Neural cell (in vitro differentiated cells): ENCODE measurements at regions not wholly inside any gene's neighbourhood (a gene's known extent, or its start where the extent isn't known, plus 50 kb on each side); places are given as distances from the start of the nearest gene placed in this dataset.

Source experiments
- H2AFZ ChIP-seq: fragments of 200-600, 300-800 bp; sonication (generic), shearing (Covaris generic); 2 replicates; pipeline ENCODE4 v1.6.0; 2014; ENCODE audit warnings: low read depth, mild to moderate bottlenecking, antibody characterized with exemption, low read length, moderate library complexity
- H3F3A ChIP-seq: fragments of 200-600 bp; shearing (Covaris generic); 2 replicates; pipeline ENCODE4 v1.6.1; 2016; ENCODE audit warnings: mild to moderate bottlenecking, moderate library complexity, mixed read lengths, antibody characterized with exemption, low read length; ENCODE audit not compliant: insufficient read depth, poor library complexity, severe bottlenecking
- H3K27ac ChIP-seq: fragments of 200-600, 300-800 bp; sonication (generic), shearing (Covaris generic); 2 replicates; pipeline ENCODE4 v1.5.1; 2014; ENCODE audit warnings: mild to moderate bottlenecking, low read length, moderate library complexity
- H3K27me3 ChIP-seq: fragments of 300-800, 200-600 bp; sonication (generic), shearing (Covaris generic); 2 replicates; pipeline ENCODE4 v1.6.0; 2014; ENCODE audit warnings: mild to moderate bottlenecking, low read depth, low read length, moderate library complexity; ENCODE audit not compliant: insufficient read depth
- H3K36me3 ChIP-seq: fragments of 300-800, 200-600 bp; sonication (generic), shearing (Covaris generic); 2 replicates; pipeline ENCODE4 v1.5.1; 2014; ENCODE audit warnings: mild to moderate bottlenecking, antibody characterized with exemption, low read length, moderate library complexity; ENCODE audit not compliant: insufficient read depth
- H3K4me2 ChIP-seq: fragments of 300-800, 200-600 bp; sonication (generic), shearing (Covaris generic); 2 replicates; pipeline ENCODE4 v1.6.0; 2014; ENCODE audit warnings: mild to moderate bottlenecking, low read length
- H3K4me3 ChIP-seq: fragments of 300-800, 200-600 bp; sonication (generic), shearing (Covaris generic); 2 replicates; pipeline ENCODE4 v1.5.1; 2014; ENCODE audit warnings: mild to moderate bottlenecking, low read length, moderate library complexity
- H3K79me2 ChIP-seq: fragments of 200-600 bp; shearing (Covaris generic); replicated peaks from 2 replicates; pipeline ENCODE4 v1.6.0; 2014; ENCODE audit warnings: mild to moderate bottlenecking, low read length, moderate library complexity; ENCODE audit not compliant: insufficient read depth
- H3K9ac ChIP-seq: fragments of 300-800, 200-600 bp; sonication (generic), shearing (Covaris generic); 2 replicates; pipeline ENCODE4 v1.6.1; 2016; ENCODE audit warnings: mild to moderate bottlenecking, low read length, mixed read lengths
- H3K9me2 ChIP-seq: fragments of 200-600 bp; shearing (Covaris generic); 2 replicates; pipeline ENCODE4 v1.6.1; 2016; ENCODE audit warnings: mild to moderate bottlenecking, low read length, mixed read lengths; ENCODE audit not compliant: insufficient read depth
- H3K9me3 ChIP-seq: fragments of 200-600, 300-800 bp; sonication (generic), shearing (Covaris generic); 2 replicates; pipeline ENCODE4 v1.6.1; 2016; ENCODE audit warnings: mild to moderate bottlenecking, mixed run types, low read length, moderate library complexity, mixed read lengths
- H4K20me1 ChIP-seq: fragments of 200-600 bp; shearing (Covaris generic); 2 replicates; pipeline ENCODE4 v1.6.1; 2016; ENCODE audit warnings: mild to moderate bottlenecking, mixed run types; ENCODE audit not compliant: insufficient read depth
- EP300 ChIP-seq: fragments of 450-650 bp; conservative IDR thresholded peaks from 2 replicates; pipeline ENCODE4 v1.6.1; 2014; ENCODE audit warnings: antibody characterized with exemption, mild to moderate bottlenecking, moderate library complexity; ENCODE audit not compliant: poor library complexity, severe bottlenecking
- EZH2 ChIP-seq: fragments of 200-600, 300-800 bp; shearing (Covaris generic), sonication (generic); IDR thresholded peaks from 2 replicates; pipeline ENCODE4 v1.6.1; 2014; ENCODE audit warnings: antibody characterized with exemption, low read length, borderline replicate concordance, mild to moderate bottlenecking; ENCODE audit not compliant: insufficient read depth, poor library complexity, severe bottlenecking
- MXI1 ChIP-seq: fragments of 450-650 bp; conservative IDR thresholded peaks from 2 replicates; pipeline ENCODE4 v1.6.1; 2014; ENCODE audit warnings: antibody characterized with exemption, mild to moderate bottlenecking; ENCODE audit not compliant: poor library complexity, severe bottlenecking
- POLR2AphosphoS5 ChIP-seq: IDR thresholded peaks from 2 replicates; pipeline ENCODE4 v1.6.1; 2012
- RAD21 ChIP-seq: fragments of 450-650 bp; conservative IDR thresholded peaks from 2 replicates; pipeline ENCODE4 v1.6.1; 2014; ENCODE audit warnings: antibody characterized with exemption, mild to moderate bottlenecking, moderate library complexity
- SMC3 ChIP-seq: fragments of 450-650 bp; conservative IDR thresholded peaks from 2 replicates; pipeline ENCODE4 v1.6.1; 2014; ENCODE audit warnings: antibody characterized with exemption, mild to moderate bottlenecking, moderate library complexity; ENCODE audit not compliant: poor library complexity
- TAF1 ChIP-seq: IDR thresholded peaks from 2 replicates; pipeline ENCODE4 v1.6.1; 2012; ENCODE audit warnings: low read depth
- TF ChIP-seq, protein P1 (sequence below): IDR thresholded peaks from 2 replicates; pipeline ENCODE4 v1.6.1; 2012; ENCODE audit warnings: borderline replicate concordance
- TF ChIP-seq, protein P2 (sequence below): fragments of 450-650 bp; IDR thresholded peaks from 2 replicates; pipeline ENCODE4 v1.5.1; 2014; ENCODE audit warnings: antibody characterized with exemption, mild to moderate bottlenecking, moderate library complexity; ENCODE audit not compliant: poor library complexity, severe bottlenecking

DNA sequence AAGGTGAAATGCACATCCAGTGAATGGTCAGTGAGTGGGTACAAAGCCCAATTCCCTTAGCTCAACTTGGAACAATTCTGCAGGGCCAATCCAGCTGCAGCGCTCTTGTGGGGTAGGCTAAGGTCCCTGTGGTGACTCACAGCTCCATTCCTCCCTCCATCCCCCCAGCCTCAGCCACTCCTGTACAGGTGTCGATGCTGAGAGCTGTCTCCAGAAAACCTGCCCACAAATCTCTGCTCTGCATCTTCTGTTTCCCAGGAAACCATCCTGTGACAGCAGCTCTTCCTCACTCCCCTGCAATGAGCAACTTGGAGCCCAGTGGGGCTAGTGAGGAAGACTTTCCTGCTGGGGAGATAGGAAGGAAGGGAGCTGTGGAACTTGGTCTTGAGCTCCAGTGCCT lies 244.7 kb upstream of the GPR26 start:
- no peaks in the 10 kb centered on the region for H3K36me3 ChIP-seq
- TF ChIP-seq TAF1 (no peak), POLR2AphosphoS5 (no peak), EP300 (no peak), EZH2 (no peak), MXI1 (no peak), SMC3 (no peak), RAD21 (no peak)
- TF ChIP-seq, protein P1, sequence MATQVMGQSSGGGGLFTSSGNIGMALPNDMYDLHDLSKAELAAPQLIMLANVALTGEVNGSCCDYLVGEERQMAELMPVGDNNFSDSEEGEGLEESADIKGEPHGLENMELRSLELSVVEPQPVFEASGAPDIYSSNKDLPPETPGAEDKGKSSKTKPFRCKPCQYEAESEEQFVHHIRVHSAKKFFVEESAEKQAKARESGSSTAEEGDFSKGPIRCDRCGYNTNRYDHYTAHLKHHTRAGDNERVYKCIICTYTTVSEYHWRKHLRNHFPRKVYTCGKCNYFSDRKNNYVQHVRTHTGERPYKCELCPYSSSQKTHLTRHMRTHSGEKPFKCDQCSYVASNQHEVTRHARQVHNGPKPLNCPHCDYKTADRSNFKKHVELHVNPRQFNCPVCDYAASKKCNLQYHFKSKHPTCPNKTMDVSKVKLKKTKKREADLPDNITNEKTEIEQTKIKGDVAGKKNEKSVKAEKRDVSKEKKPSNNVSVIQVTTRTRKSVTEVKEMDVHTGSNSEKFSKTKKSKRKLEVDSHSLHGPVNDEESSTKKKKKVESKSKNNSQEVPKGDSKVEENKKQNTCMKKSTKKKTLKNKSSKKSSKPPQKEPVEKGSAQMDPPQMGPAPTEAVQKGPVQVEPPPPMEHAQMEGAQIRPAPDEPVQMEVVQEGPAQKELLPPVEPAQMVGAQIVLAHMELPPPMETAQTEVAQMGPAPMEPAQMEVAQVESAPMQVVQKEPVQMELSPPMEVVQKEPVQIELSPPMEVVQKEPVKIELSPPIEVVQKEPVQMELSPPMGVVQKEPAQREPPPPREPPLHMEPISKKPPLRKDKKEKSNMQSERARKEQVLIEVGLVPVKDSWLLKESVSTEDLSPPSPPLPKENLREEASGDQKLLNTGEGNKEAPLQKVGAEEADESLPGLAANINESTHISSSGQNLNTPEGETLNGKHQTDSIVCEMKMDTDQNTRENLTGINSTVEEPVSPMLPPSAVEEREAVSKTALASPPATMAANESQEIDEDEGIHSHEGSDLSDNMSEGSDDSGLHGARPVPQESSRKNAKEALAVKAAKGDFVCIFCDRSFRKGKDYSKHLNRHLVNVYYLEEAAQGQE: no peak
- TF ChIP-seq, protein P2, sequence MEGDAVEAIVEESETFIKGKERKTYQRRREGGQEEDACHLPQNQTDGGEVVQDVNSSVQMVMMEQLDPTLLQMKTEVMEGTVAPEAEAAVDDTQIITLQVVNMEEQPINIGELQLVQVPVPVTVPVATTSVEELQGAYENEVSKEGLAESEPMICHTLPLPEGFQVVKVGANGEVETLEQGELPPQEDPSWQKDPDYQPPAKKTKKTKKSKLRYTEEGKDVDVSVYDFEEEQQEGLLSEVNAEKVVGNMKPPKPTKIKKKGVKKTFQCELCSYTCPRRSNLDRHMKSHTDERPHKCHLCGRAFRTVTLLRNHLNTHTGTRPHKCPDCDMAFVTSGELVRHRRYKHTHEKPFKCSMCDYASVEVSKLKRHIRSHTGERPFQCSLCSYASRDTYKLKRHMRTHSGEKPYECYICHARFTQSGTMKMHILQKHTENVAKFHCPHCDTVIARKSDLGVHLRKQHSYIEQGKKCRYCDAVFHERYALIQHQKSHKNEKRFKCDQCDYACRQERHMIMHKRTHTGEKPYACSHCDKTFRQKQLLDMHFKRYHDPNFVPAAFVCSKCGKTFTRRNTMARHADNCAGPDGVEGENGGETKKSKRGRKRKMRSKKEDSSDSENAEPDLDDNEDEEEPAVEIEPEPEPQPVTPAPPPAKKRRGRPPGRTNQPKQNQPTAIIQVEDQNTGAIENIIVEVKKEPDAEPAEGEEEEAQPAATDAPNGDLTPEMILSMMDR: no peak
- no peaks in the 10 kb centered on the region for H3K27me3 ChIP-seq
- H2AFZ ChIP-seq: no peak overlapping the region
- H3K4me3 ChIP-seq: no peak overlapping the region
- no peak overlapping the region for H3K4me2 ChIP-seq
- no peaks in the 10 kb centered on the region for H3K79me2 ChIP-seq
- H3K9me2 ChIP-seq: no peaks in the 10 kb centered on the region
- H3K9ac ChIP-seq: no peak overlapping the region
- H3K9me3 ChIP-seq: no peaks in the 10 kb centered on the region
- no peak overlapping the region for H3K27ac ChIP-seq
- no peaks in the 10 kb centered on the region for H4K20me1 ChIP-seq
- H3F3A ChIP-seq: no peaks in the 10 kb centered on the region

DNA sequence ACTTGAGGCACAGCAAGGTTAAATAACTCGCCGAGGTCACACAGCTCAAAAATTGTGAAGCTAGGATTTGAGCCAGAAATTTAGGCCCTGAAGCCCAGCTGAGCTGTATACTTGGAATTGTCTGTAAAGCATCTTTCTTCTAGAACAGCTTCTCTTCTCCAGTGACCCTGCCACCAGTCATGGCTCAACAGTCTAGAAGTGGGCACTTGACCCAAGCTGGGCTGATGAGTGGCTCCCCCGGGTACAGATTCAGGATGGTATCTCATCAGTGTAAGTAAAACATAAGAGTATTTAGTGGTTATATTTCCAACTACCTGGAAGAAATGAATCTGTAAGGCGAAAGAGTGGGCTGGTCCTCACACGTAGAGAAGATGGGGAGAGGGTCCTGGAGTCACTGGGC lies 243.9 kb upstream of the GPR26 start:
- no peaks in the 10 kb centered on the region for H3K9me2 ChIP-seq
- no peaks in the 10 kb centered on the region for H4K20me1 ChIP-seq
- H3K4me3 ChIP-seq: no peak overlapping the region
- TF ChIP-seq, protein P1: no peak
- TF ChIP-seq, protein P2: no peak
- TF ChIP-seq POLR2AphosphoS5 (no peak), SMC3 (no peak)
- H3K36me3 ChIP-seq: no peaks in the 10 kb centered on the region
- H3K4me2 ChIP-seq: no peak overlapping the region
- no peaks in the 10 kb centered on the region for H3F3A ChIP-seq
- no peaks in the 10 kb centered on the region for H3K79me2 ChIP-seq
- H3K9me3 ChIP-seq: no peaks in the 10 kb centered on the region
- no peak overlapping the region for H2AFZ ChIP-seq
- H3K27me3 ChIP-seq: peaks cover 3% of the 10 kb centered on the region
- no peak overlapping the region for H3K9ac ChIP-seq
- no peak overlapping the region for H3K27ac ChIP-seq
